ENCODE measurements at regions not wholly inside any gene's neighbourhood (a gene's known extent, or its start where the extent isn't known, plus 50 kb on each side); places are given as distances from the start of the nearest gene placed in this dataset.
"Not testable (repeated sequence)": the region's sequence is repeated elsewhere in the genome, so short reads cannot be mapped to it uniquely, and the experiment has no call there.

DNA sequence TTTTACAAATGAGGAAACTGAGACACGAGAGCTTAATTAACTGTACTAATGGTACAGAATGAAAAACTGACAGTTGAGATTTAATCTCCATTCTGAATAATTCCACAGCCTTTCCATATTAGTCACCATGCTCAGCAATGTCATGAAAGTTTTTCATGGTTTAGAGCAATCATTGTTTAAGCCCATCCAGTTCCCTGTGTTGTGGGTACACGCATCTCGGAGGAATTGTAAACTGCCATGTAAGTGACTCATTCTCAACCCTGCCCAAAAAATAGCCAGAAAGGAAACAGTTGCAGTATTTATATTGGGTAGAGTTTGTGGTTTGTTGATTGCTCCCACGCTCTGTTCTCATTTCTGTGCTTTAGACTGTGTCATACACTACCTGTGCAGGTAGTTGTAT is 1790.8 kb downstream of the LRRC4C start:
- DNase-seq: peak; percentile 53

DNA sequence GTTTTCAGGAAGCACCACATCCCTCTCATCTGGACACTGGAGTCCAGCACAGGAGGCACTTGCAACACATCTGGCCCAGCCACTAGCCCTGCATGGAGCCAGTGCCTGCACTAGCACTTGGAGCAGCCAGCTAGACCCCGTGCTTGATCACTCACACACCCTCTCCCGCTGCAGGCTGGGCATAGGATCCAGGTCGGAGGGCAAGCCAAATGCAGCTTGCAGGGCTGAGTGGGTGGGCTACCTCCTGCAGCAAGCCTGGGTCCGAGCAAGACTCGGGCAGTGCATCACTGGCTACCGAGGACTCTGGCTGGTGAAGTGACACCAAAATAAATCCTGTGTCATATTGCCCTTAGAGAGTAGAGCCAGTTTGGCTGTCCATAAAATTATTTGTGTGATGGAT is 1795.4 kb downstream of the LRRC4C start:
- DNase-seq: no peak

DNA sequence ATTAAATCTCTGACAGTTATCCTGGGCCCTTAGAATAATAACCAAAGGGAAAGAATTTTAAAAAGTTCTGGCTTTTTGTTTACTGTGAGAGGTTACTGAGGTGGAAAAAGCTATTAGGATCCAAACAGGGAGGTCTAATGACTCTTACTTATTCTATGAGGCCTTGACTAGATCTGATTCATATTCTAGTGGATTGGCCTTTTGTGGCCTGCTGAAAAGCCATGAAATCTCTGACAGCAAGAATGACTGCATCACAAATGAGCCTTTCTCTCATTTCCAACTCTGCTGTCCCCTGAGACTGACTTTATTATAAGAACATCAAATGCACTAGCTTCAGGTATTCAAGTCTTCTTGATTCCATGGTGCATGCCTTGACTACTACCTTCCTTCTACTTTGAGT is 1797.6 kb downstream of the LRRC4C start:
- DNase-seq: no peak

DNA sequence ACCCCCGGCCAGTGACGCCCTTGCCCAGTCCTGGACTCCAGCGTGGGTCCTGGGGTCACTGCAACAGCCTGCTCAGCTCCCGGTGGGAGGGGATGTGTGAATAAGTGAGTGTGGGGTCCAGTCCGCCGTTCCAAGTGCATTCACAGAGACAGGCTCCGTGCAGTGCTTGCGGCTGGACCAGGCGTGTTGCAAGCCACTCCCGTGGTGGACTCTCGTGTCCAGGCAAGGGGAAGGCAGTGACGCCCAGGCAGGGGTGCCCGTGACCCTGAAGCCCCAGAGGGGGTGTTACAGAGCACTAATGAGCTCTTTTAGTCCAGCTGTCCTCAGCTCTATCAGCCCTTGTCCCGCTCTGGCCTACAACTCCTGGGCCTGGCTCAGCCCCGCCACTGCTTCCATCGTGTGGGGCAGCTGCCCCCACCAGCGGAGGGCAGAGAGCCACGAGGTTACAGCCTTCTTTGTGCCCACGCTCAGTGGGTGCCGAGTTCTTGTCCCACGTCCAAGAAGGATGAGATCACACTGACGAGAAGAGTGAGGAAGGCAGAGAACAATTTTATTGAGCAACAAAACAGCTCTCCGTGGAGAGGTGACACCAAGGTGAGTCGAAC is 1807.5 kb downstream of the LRRC4C start:
- no peak for DNase-seq

DNA sequence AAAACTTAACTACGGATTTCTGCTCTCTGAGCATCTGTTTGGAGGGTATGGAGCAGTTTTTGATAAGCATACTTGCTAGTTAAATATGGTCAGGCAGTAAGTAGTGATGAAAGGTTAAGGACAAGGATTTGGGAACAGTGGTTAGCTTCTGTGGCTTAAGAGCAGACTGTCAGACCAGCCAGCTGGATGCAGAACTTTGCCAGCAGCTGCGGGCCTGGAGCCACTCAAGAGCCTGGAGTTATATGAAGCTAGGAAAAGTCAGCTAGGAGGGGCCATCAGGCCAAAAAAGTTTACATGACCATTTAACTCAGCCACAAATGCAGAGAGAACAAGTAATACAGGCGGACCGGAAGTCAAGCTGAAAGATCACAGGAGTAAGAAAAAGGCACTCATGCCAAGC is 1817.7 kb downstream of the LRRC4C start:
- no peak for DNase-seq

DNA sequence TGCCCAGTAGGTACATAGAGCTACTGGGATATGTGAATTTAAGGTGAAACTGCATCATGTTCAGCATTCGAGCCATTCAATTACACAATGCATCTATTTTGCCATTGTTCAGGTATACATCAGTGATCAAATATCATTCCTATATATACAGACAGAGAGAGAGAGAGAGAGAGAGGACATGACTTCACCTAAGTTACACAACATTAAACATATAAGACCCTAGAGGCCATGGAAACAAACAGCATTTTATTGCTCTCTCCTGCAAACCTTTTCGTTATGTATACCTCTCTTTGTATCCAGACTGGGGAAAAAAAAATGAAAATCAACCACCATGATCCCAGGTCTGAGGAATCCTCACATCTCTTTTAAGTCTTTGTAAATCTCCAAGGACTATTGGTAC is 1829.1 kb downstream of the LRRC4C start:
- no peak for DNase-seq

DNA sequence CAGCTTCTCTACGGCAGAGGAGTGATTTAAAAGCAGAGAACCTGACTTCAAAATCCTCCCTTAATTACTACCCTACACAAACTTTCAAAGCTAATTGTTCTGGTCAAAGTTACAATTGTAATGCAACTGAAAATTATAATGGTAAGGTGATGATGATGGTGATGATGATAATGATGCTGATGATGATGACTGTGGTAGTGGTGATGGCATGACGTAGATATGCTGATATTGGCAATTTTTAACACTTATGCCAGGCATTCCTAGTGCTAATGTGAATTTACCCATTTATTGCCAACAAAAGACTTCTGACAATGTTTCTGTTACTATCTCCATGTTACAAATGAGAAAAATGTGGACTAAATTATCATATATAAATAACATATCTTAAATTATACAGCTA is 1831.1 kb downstream of the LRRC4C start:
- DNase-seq: no peak

DNA sequence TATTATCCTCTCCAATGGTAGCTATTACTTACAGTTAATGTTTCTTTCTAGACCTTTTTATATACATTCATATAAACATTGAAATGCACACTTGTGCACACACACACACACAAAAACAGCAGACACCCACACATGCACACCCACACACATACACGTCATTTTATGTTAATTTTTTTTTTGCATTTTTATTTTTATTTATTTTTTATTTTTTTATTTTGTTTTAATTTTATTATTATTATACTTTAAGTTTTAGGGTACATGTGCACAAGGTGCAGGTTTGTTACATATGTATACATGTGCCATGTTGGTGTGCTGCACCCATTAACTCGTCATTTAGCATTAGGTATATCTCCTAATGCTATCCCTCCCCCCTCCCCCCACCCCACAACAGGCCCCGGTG is 1839.1 kb downstream of the LRRC4C start:
- not testable (repeated sequence) for DNase-seq

DNA sequence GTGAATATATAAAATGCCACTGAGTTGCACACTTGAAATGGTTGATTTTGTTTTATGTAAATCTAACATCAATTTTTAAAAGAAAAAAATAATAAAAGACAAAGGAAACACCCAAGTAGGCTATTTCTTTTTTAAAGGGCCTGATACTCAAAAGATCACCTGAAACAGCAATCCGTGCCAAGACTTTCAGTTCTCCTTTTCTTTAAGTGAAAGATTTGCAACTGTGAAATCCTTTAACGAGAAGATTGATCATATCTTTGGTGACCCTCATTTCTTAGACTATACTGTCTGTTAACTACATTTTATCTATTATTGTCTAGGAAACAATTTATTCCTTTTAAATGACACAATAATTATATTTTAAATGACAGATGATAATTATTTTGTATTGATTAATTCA is 1841.5 kb downstream of the LRRC4C start:
- no peak for DNase-seq

DNA sequence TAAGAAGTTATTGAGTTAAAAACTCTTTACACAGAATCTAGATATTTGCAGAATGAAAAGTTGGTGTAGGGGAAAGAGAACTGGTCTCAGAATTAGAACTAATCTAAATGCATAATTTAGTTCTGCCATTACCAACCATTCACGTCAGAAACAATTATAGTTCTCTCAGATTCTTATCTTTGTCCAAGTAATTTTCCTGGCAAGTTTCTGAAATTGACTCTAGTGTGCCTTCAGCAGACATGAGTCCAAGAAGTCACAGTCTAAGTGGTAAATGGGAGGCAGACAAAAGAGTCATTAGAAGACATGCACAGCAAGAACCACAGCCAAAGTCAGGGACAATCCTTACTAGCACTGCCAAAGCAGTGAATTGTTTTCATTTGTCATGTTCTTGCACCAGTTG is 1870.1 kb downstream of the LRRC4C start:
- DNase-seq: no peak

DNA sequence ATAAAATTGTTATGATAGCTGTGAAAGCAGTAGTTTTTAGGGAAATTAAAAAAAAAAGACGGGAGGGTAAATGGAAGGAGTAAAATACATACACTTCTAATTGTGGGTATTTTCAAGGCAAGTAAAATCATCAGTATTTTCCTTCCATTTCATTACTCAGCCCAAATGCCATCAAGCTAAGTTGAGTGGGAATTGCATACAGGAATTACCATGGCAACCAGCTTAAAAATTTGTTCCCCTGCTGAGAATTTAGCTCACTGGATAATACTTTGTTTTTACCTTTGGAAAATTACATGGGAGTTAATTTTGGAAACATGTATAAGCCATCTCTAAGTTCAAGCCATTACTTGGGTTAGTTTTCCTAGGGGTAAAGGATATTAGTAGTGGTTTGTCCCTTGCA is 1873.4 kb downstream of the LRRC4C start:
- DNase-seq: no peak

DNA sequence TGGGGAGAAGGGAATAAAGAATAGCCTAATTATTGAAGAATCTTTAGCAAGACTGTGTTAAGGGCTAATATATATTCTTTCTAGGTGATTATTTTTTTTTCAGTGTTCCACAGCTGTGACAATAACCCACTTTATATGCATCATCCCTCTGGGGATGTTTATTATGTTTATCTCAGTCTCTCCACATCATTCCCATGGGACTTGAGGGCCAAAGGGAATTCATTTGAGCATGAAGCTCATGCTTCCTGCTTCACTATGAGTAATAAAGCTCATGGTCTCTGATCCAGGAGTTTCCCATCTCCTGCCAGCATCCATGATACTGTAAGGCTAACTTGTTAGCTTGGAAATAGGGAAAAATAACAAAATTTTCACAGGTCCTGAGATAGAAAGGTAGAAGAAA is 1888.4 kb downstream of the LRRC4C start:
- DNase-seq: peak; percentile 22

DNA sequence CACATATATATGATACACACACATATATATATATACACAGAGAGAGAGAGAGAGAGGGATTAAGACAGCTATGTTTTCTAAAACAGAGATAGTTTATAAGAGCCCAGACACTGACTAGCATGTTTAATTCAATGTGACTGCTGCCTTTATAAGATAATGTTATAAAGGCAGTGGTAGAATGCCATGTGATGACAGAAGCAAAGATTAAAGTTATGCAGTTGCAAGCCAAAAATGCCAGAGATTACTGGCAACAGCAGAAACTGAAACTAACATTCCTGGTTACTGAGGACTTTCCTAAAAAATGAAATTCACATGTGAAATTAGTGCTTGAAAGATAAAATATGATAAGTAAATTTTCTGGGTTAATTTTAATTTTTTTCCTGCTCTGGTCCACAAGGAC is 1888.9 kb downstream of the LRRC4C start:
- peak; percentile 10 for DNase-seq

DNA sequence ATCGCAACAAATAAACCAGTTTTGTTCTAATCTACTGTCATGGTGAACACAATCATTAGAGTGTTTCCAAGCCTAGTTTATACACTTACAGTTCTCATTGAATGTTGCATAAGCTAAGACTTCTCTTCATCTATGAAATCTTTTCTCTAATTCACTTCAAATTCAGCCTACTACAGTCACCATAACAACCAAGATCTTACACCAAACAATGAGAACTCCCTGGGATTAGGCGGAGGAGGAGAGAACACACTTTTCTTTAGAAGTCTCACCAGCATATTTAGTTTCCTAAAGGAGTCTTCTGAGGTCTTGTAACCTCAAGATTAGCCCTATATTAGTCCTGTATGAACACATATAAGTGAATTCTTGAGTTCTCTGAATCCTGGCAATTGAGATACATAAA is 1889.7 kb downstream of the LRRC4C start:
- DNase-seq: no peak

DNA sequence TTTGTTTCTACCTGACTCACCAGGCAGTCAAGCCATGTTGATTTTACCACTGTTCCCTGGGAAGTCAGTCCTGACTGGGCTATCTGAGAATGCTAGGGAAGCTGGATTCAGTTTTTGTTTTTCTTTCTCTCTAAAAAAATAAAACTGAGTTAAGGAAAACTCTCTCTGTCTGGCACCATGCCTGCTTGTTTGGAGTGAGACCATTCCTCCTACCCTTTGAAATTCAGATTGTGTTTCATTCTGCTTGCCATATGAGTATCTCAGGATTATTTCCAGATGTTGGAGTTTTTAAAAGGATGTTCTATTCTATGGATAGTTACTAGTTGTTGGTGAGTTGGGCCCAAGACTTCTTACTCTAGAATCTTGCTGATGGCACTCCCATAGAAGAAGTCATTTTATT is 1917.0 kb downstream of the LRRC4C start:
- DNase-seq: peak; percentile 12

DNA sequence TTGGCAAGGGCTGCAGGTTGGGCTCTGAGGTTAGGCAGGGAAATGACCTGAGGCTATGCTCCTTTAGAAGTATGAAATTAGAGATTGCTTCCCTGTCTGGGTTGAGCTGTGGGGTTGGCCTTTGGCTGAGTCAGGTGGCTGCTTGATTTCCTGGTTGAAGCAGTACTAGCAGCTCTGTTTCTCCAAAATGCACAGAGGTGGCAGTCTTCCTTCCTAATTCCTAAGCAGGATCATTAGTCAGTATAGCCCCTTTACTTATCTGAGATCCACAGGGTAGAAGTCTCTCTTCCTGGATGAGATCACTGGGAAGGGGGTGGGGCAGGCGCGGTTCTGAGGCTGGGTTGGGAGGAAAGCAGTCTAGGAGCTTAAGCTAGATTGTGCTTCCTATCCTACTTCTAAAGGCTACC is 1917.5 kb downstream of the LRRC4C start:
- DNase-seq: no peak

DNA sequence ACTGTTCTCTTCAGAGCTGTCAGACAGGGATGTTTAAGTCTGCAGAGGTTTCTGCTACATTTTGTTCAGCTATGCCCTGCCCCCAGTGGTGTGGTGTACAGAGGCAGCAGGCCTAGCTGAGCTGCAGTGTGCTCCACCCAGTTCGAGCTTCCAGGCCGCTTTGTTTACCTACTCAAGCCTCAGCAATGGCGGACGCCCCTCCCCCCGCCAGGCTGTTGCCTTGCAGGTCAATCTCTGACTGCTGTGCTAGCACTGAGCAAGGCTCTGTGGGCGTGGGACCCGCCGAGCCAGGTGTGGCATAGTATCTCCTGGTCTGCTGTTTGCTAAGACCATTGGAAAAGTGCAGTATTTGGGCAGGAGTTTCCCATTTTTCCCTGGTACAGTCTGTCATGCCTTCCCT is 1923.1 kb downstream of the LRRC4C start:
- not testable (repeated sequence) for DNase-seq
